ENCODE measurements at regions not wholly inside any gene's neighbourhood (a gene's known extent, or its start where the extent isn't known, plus 50 kb on each side); places are given as distances from the start of the nearest gene placed in this dataset.

DNA sequence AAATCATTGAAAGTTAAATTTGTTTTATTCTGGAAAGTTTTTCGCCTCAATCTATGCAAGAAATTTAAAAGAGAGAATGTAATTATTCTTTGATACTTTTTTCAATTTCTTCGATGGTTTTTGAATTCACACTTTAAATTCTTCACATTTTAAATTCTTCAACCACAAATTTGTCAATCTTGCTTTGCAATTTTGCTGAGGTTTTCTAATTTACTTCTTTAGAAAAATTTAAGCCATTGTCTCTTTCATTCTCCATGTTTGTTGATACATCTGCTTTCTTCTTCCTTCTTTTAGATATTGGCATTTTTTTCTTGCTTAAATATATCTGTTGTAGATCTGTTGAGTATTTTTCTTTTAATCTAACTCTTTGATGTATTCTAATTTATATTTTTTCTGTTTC, 301.9 kb upstream of the DSEL start:
- H2AFZ ChIP-seq (ENCODE audit: low read length), result no peak overlapping the region
- no peak overlapping the region for H3K27ac ChIP-seq (ENCODE audit: low read depth, low read length, poor library complexity, severe bottlenecking)
- no peaks in the 10 kb centered on the region for H3K4me1 ChIP-seq (ENCODE audit: insufficient read depth, low read length, severe bottlenecking)
- H3K79me2 ChIP-seq (ENCODE audit: insufficient read depth, low read length), result no peaks in the 10 kb centered on the region
- H3K9me3 ChIP-seq (ENCODE audit: low read length), result no peaks in the 10 kb centered on the region
- no peaks in the 10 kb centered on the region for H3K9me2 ChIP-seq (ENCODE audit: low read depth, low read length)
- H3K4me2 ChIP-seq (ENCODE audit: low read length), result no peak overlapping the region
- no peaks in the 10 kb centered on the region for H4K20me1 ChIP-seq (ENCODE audit: insufficient read depth, low read length)
- no peaks in the 10 kb centered on the region for H3K27me3 ChIP-seq (ENCODE audit: insufficient read depth, low read length)
- no peaks in the 10 kb centered on the region for H3F3A ChIP-seq (ENCODE audit: insufficient read depth, low read length)
- H3K9ac ChIP-seq (ENCODE audit: low read length), result no peak overlapping the region
- no peak for TF ChIP-seq EZH2 (IDR thresholded peaks at IDR 0.05; ENCODE audit: borderline replicate concordance, low read length)
- TF ChIP-seq, protein P1, sequence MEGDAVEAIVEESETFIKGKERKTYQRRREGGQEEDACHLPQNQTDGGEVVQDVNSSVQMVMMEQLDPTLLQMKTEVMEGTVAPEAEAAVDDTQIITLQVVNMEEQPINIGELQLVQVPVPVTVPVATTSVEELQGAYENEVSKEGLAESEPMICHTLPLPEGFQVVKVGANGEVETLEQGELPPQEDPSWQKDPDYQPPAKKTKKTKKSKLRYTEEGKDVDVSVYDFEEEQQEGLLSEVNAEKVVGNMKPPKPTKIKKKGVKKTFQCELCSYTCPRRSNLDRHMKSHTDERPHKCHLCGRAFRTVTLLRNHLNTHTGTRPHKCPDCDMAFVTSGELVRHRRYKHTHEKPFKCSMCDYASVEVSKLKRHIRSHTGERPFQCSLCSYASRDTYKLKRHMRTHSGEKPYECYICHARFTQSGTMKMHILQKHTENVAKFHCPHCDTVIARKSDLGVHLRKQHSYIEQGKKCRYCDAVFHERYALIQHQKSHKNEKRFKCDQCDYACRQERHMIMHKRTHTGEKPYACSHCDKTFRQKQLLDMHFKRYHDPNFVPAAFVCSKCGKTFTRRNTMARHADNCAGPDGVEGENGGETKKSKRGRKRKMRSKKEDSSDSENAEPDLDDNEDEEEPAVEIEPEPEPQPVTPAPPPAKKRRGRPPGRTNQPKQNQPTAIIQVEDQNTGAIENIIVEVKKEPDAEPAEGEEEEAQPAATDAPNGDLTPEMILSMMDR (IDR thresholded peaks at IDR 0.05; ENCODE audit: low read length), result no peak
- no peaks in the 10 kb centered on the region for H3K36me3 ChIP-seq (ENCODE audit: insufficient read depth, low read length)
- no peak overlapping the region for H3K4me3 ChIP-seq (ENCODE audit: low read depth, low read length, poor library complexity, severe bottlenecking)

DNA sequence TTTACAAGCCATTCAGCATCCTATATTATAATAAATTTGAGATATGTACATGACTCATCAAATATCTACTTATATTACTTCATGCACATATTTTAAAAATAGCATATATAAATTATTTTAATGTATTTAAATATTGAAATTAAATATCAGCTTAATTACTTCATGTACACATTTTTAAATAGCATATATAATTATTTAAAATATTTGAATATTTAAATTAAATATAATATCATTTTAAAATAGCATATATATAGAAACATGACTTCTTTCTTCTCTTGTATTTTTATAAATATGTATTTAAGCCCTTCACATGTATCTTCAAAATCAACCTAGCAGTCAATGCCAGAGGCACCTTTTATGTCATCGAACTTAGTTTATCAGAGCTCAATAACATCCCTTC, 298.8 kb upstream of the DSEL start:
- Histone ChIP-seq H3K9me2 (ENCODE audit: low read depth, low read length) (no peaks in the 10 kb centered on the region), H3K4me3 (ENCODE audit: low read depth, low read length, poor library complexity, severe bottlenecking) (no peak overlapping the region), H3K4me1 (ENCODE audit: insufficient read depth, low read length, severe bottlenecking) (no peaks in the 10 kb centered on the region), H3K27me3 (ENCODE audit: insufficient read depth, low read length) (no peaks in the 10 kb centered on the region), H2AFZ (ENCODE audit: low read length) (no peak overlapping the region), H3K79me2 (ENCODE audit: insufficient read depth, low read length) (no peaks in the 10 kb centered on the region), H3F3A (ENCODE audit: insufficient read depth, low read length) (no peaks in the 10 kb centered on the region), H4K20me1 (ENCODE audit: insufficient read depth, low read length) (no peaks in the 10 kb centered on the region), H3K9ac (ENCODE audit: low read length) (no peak overlapping the region), H3K4me2 (ENCODE audit: low read length) (no peak overlapping the region), H3K36me3 (ENCODE audit: insufficient read depth, low read length) (no peaks in the 10 kb centered on the region), H3K9me3 (ENCODE audit: low read length) (no peaks in the 10 kb centered on the region), H3K27ac (ENCODE audit: low read depth, low read length, poor library complexity, severe bottlenecking) (no peak overlapping the region)
- TF ChIP-seq, protein P1 (IDR thresholded peaks at IDR 0.05; ENCODE audit: low read length), result no peak
- TF ChIP-seq EZH2 (IDR thresholded peaks at IDR 0.05; ENCODE audit: borderline replicate concordance, low read length), result no peak

DNA sequence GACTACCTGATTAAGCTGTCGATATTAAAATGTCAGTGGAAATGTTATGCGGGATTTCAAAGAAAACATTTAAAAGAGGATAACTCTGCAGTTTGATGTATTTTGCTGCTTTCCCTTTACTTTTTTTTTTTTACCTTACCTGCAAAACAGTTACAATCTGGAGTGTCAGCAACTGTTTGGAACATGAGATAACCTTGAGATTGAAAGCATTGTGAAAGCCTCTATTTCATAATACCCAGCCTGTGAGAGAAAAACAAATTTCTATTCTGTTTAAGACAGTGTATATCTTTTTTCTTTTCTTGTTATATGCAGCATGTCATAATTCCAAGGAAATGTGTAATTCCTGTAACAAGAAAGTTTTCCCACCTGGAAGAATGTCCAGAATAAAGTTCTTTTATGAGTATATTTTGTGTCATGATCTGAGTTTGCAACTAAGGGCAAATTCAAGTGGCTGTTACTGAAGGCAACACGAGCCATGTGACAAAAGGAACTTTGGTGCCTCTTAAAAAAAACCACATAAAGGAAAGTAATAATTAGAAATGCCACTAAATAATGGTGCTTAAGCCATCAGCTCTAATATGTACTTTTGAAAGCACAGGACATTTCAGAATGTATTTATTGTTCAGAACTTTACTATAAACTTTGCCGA, 297.0 kb upstream of the DSEL start:
- Histone ChIP-seq H3K4me1 (ENCODE audit: insufficient read depth, low read length, severe bottlenecking) (no peaks in the 10 kb centered on the region), H3K36me3 (ENCODE audit: insufficient read depth, low read length) (no peaks in the 10 kb centered on the region), H3K79me2 (ENCODE audit: insufficient read depth, low read length) (no peaks in the 10 kb centered on the region), H3K4me2 (ENCODE audit: low read length) (no peak overlapping the region), H3K9ac (ENCODE audit: low read length) (no peak overlapping the region), H3K9me3 (ENCODE audit: low read length) (no peaks in the 10 kb centered on the region), H3K27me3 (ENCODE audit: insufficient read depth, low read length) (no peaks in the 10 kb centered on the region), H3K4me3 (ENCODE audit: low read depth, low read length, poor library complexity, severe bottlenecking) (no peak overlapping the region), H4K20me1 (ENCODE audit: insufficient read depth, low read length) (no peaks in the 10 kb centered on the region), H3K9me2 (ENCODE audit: low read depth, low read length) (no peaks in the 10 kb centered on the region), H2AFZ (ENCODE audit: low read length) (no peak overlapping the region), H3F3A (ENCODE audit: insufficient read depth, low read length) (no peaks in the 10 kb centered on the region), H3K27ac (ENCODE audit: low read depth, low read length, poor library complexity, severe bottlenecking) (no peak overlapping the region)
- TF ChIP-seq, protein P1 (IDR thresholded peaks at IDR 0.05; ENCODE audit: low read length), result no peak
- TF ChIP-seq EZH2 (IDR thresholded peaks at IDR 0.05; ENCODE audit: borderline replicate concordance, low read length), result no peak

Measured in OCI-LY1 (cell line).